GM18909 (cell line): ENCODE measurements at regions not wholly inside any gene's neighbourhood (a gene's known extent, or its start where the extent isn't known, plus 50 kb on each side); places are given as distances from the start of the nearest gene placed in this dataset.

ENCODE experiments used
- ATAC-seq: cut with Tn5 transposase; IDR thresholded peaks from one replicate; pipeline ENCODE4 v1.9.1; 2021; ENCODE audit warnings: mild to moderate bottlenecking; ENCODE audit not compliant: unreplicated experiment, poor library complexity

DNA sequence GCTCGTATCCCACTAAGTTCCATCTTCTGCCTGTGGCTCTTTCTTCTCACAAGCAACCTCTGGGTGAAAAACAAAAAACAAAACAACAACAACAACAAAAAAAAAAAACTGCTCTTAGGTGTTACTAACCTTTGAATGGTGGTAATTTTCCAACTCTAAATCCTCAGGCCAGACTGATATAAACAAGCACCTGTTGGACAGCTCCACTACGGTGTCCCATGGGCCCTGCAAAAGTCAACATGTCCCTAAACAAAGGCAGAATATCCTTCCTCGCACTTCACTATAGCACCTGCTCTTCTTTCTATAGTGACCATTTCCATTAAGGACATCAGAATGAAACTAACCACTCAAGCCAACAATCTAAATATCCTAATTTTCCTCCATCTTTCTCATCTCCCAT lies 54.6 kb upstream of the PARM1 start:
- ATAC-seq = no peak

DNA sequence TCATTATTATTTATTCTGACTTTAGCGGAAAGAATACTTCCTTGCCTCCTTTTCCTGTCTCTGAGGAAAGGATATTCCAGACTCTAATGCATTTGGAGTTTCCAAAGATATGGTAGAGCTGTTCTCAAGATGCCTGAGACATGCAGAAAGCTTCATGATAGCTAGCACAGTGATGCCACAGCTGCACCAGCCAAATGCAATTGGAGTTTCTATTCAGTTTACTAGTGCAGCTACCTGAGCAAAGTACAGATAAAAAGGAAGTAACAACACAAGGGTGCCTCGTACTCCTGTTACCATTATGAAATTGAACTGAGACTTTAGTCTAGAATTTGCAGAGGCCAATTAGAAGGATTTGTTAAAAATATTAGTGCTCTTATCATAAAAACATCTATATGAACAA lies 57.5 kb upstream of the PARM1 start:
- no peak for ATAC-seq

GRCh38 chr4:74874753-74875367 lies 58.1 kb upstream of the PARM1 start:
- peak; percentile 46 for ATAC-seq

DNA sequence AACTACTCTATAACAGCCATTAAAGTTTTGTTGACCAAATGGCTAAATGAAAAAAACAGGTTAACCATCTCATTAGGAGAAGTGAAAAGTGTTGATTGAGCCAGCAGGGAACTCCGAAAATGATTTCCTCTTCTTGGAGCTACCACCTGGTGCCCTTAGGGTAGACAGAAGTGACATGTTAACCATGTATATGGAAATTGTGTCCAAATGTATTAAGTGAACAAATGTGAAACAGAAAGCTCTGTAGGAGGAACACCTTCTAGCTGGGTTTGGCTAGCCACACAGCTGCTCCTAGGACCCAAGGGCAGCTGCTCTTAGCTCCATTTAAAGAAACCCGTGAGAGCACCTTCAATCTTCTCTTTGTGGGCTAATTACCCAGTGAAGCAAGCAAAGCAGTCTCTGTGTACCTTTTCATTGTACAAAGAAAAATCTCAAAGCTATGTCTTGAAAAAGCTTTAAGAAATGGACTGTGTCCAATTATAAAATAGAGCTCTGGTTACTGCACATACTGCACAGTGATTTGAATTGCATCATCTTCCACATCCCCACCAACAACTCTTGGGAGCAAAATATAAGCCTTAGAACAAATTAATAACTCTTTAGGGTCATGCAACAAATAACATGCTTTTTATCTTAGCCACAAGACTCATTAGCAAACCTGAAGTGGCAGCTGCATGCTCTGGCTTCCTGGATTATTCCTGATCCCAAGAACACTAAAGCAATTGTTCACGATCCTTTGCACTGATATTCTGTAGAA lies 59.2 kb upstream of the PARM1 start:
- ATAC-seq = peak; percentile 97

- no peak for ATAC-seq
These were observed 64.7 kb upstream of the BTC start for GRCh38 chr4:74858921-74859562.

GRCh38 chr4:74855879-74856278 lies 61.6 kb upstream of the BTC start:
- no peak for ATAC-seq

- no peak for ATAC-seq
These were observed 54.5 kb upstream of the BTC start for GRCh38 chr4:74848774-74849173.

DNA sequence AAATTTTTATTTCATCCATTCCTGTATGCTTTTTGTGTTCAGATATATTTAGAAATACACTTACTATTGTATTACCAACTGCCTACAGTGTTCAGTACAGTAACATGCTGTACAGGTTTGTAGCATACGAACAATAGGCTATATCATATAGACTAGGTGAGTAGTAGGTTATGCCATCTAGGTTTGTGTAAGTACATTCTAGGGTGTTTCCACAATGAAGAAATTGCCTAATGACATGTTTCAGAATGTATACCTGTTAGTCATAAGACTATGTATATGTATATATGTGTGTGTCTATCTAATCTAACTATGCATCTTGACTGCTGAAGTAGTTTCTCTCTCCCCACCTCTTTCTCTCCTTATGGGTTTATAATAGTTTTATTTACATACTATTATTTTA lies 51.5 kb upstream of the BTC start:
- no peak for ATAC-seq
